ENCODE measurements at regions not wholly inside any gene's neighbourhood (a gene's known extent, or its start where the extent isn't known, plus 50 kb on each side); places are given as distances from the start of the nearest gene placed in this dataset.
"Not testable (repeated sequence)": the region's sequence is repeated elsewhere in the genome, so short reads cannot be mapped to it uniquely, and the experiment has no call there.

DNA sequence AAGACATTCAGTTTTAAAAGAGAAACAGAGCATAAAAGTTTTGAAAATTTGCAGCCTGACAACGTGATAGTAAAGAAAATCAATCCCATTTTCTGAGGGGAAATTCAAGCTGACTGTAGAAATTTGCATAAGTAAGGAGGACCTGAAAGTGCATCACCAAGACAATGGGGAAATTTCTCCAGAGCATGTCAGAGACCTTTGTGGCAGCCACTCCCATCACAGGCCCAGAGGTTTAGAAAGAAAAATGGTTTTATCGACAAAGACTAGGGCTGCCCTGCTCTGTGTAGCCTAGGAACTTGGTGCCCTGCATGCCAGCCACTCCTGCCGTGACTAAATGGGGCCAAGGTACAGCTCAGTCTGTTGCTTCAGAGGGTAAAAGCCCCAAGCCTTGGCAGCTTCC lies 1640.2 kb upstream of the PRMT6 start:
- H3K4me1 ChIP-seq (ENCODE audit: insufficient read depth, low read length), result no peaks in the 10 kb centered on the region
- H3K36me3 ChIP-seq (ENCODE audit: insufficient read depth, low read length), result no peaks in the 10 kb centered on the region
- no peak overlapping the region for H3K4me3 ChIP-seq (ENCODE audit: low read depth in 1 of 2, low read length in 2 of 2)
- no peaks in the 10 kb centered on the region for H3K9me3 ChIP-seq (ENCODE audit: low read length)
- H3K9ac ChIP-seq (ENCODE audit: low read length), result no peak overlapping the region
- no peak overlapping the region for H3K27ac ChIP-seq (ENCODE audit: low read depth, low read length)
- no peaks in the 10 kb centered on the region for H3K27me3 ChIP-seq (ENCODE audit: control insufficient read depth in 1 of 2, insufficient read depth in 2 of 2, low read length in 2 of 2)

DNA sequence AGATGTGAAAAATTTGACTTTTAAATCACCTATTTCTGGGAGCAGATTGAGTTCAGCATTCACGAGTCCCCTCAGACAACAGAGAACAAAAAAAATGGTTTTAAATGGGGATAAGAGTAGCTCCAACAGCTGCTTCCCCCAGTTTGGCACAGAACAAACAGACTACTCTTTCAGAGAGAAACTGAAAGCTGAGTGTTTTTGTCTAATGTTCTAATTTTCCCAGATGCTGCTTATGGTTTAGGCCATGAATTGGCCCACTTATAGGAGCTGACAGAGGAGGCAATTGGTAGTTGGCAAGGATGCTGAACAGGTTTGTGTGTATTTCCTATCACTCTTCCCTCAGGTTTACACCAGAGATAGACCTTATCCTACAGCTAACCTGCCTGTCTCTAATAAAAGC lies 1637.4 kb upstream of the PRMT6 start:
- no peaks in the 10 kb centered on the region for H3K36me3 ChIP-seq (ENCODE audit: insufficient read depth, low read length)
- H3K4me1 ChIP-seq (ENCODE audit: insufficient read depth, low read length), result no peaks in the 10 kb centered on the region
- no peak overlapping the region for H3K4me3 ChIP-seq (ENCODE audit: low read depth in 1 of 2, low read length in 2 of 2)
- no peak overlapping the region for H3K27ac ChIP-seq (ENCODE audit: low read depth, low read length)
- no peaks in the 10 kb centered on the region for H3K27me3 ChIP-seq (ENCODE audit: control insufficient read depth in 1 of 2, insufficient read depth in 2 of 2, low read length in 2 of 2)
- no peaks in the 10 kb centered on the region for H3K9me3 ChIP-seq (ENCODE audit: low read length)
- H3K9ac ChIP-seq (ENCODE audit: low read length), result no peak overlapping the region

DNA sequence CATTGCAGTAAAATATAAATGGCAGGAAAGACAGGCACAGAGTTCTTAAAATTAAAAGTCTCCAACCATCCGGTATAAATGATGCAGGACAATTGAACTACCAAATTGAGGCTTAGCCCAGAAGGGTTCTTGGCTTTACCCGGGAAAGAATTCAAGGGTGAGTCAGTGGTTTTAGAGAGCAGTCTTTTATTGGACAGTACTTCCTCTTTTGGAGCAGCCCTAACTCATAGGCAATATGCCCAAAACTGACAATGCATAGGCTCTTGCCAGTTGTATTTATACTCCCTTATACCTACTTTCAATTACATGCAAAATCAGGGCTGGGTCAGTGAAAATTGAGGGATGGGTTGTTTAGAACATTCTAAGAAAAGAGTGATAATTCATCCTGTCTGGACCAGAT lies 1628.9 kb upstream of the PRMT6 start:
- Histone ChIP-seq H3K27ac (ENCODE audit: low read depth, low read length) (no peak overlapping the region), H3K27me3 (ENCODE audit: control insufficient read depth in 1 of 2, insufficient read depth in 2 of 2, low read length in 2 of 2) (no peaks in the 10 kb centered on the region), H3K4me1 (ENCODE audit: insufficient read depth, low read length) (no peaks in the 10 kb centered on the region), H3K9me3 (ENCODE audit: low read length) (no peaks in the 10 kb centered on the region), H3K9ac (ENCODE audit: low read length) (no peak overlapping the region), H3K36me3 (ENCODE audit: insufficient read depth, low read length) (no peaks in the 10 kb centered on the region), H3K4me3 (ENCODE audit: low read depth in 1 of 2, low read length in 2 of 2) (no peak overlapping the region)

DNA sequence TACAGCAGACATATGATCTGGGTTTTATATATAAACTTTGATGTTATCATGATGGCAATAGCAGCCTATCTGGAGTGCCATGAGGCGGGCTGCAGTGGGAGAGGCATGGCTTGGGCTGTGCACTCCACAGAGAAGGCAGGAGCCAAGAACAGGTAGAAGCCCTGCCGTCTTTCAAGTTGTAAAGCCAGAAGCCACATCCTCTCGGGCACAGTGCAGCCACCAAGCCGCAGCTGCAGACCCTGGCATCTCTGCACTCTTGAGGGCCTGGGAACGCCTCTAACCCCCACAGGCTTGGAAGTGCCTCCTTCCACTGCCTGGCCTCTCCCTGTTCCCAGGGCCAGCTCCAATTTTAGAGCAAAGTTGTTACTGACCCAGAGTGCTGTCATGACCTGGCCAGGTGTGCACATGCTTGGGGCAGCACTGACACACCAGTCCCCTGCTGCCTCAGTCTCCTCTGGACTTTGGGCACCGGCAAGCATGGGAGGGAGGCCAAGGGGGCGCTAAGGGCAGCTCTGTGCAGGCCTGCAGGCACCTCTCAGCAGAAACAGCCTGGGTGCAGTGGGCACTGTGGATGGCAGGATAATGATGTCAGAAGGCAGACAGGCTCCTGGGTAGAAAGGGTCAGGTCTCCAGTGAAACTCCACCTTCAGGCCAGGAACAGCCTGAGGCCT lies 1619.8 kb upstream of the PRMT6 start:
- Histone ChIP-seq H3K27ac (ENCODE audit: low read depth, low read length) (no peak overlapping the region), H3K36me3 (ENCODE audit: insufficient read depth, low read length) (no peaks in the 10 kb centered on the region), H3K4me3 (ENCODE audit: low read depth in 1 of 2, low read length in 2 of 2) (no peak overlapping the region), H3K9me3 (ENCODE audit: low read length) (no peaks in the 10 kb centered on the region), H3K4me1 (ENCODE audit: insufficient read depth, low read length) (no peaks in the 10 kb centered on the region), H3K9ac (ENCODE audit: low read length) (no peak overlapping the region), H3K27me3 (ENCODE audit: control insufficient read depth in 1 of 2, insufficient read depth in 2 of 2, low read length in 2 of 2) (no peaks in the 10 kb centered on the region)

DNA sequence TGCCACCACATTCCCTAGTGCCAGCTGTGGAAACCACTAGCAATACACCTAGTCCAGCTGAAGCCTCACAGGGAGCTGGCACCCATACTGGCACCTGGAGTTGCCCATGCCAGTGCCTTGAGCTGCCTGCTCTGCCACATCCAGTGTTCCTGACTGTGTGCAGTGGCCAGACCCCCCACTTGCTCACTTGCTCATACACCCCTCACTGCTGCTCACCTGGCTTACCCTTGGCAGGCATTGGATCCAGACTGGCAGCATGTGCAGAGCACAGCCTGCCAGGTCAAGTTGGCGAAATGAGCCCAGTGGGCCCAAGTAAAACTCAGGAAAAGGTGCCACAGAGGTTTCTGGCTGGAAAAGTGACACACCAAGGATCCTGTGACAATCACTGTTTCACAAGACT lies 1618.6 kb upstream of the PRMT6 start:
- Histone ChIP-seq H3K36me3 (ENCODE audit: insufficient read depth, low read length) (no peaks in the 10 kb centered on the region), H3K4me3 (ENCODE audit: low read depth in 1 of 2, low read length in 2 of 2) (no peak overlapping the region), H3K9me3 (ENCODE audit: low read length) (no peaks in the 10 kb centered on the region), H3K27me3 (ENCODE audit: control insufficient read depth in 1 of 2, insufficient read depth in 2 of 2, low read length in 2 of 2) (no peaks in the 10 kb centered on the region), H3K4me1 (ENCODE audit: insufficient read depth, low read length) (no peaks in the 10 kb centered on the region), H3K9ac (ENCODE audit: low read length) (no peak overlapping the region), H3K27ac (ENCODE audit: low read depth, low read length) (no peak overlapping the region)

DNA sequence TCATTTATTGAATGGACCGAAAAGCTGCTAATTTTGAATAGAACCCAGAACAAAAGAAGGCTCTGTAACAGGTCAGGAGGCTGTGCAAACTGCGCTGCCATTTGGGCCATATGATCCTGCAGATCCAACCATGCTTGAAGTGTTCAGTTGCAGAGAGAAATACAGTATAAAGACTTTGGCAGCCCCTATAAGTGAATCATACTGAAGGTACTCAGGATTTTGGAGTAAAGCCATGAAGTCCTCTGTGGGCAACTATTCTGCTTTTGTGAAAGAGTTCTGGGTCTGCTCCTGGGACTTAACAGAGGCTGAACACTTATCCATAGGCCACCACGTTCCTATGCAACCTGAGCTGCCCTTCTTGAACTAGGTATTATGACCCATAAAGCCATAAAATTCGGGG lies 1613.6 kb upstream of the PRMT6 start:
- Histone ChIP-seq H3K27me3 (ENCODE audit: control insufficient read depth in 1 of 2, insufficient read depth in 2 of 2, low read length in 2 of 2) (no peaks in the 10 kb centered on the region), H3K27ac (ENCODE audit: low read depth, low read length) (no peak overlapping the region), H3K4me1 (ENCODE audit: insufficient read depth, low read length) (no peaks in the 10 kb centered on the region), H3K4me3 (ENCODE audit: low read depth in 1 of 2, low read length in 2 of 2) (no peak overlapping the region), H3K9ac (ENCODE audit: low read length) (no peak overlapping the region), H3K36me3 (ENCODE audit: insufficient read depth, low read length) (no peaks in the 10 kb centered on the region), H3K9me3 (ENCODE audit: low read length) (no peaks in the 10 kb centered on the region)

DNA sequence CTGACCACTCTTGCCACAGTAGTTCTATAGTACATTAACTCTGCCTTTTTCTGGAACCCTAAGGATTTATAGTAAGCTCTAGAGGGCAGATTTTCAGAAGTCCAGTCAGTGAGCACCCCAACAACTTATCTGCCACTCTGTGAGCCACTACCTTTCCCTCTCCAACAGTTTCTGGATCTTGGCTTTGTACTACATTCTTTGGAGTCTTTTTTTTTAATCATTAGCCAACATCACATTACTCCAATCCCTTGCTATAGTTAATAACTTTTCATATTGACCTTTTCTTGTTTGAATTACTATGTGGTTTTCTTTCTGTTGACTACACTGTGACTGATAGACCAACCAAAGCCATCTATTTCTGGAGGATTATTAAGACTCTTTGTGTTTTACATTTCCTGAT lies 1596.7 kb upstream of the PRMT6 start:
- H3K36me3 ChIP-seq (ENCODE audit: insufficient read depth, low read length), result no peaks in the 10 kb centered on the region
- no peaks in the 10 kb centered on the region for H3K27me3 ChIP-seq (ENCODE audit: control insufficient read depth in 1 of 2, insufficient read depth in 2 of 2, low read length in 2 of 2)
- no peak overlapping the region for H3K9ac ChIP-seq (ENCODE audit: low read length)
- no peaks in the 10 kb centered on the region for H3K4me1 ChIP-seq (ENCODE audit: insufficient read depth, low read length)
- H3K4me3 ChIP-seq (ENCODE audit: low read depth in 1 of 2, low read length in 2 of 2), result no peak overlapping the region
- no peak overlapping the region for H3K27ac ChIP-seq (ENCODE audit: low read depth, low read length)
- H3K9me3 ChIP-seq (ENCODE audit: low read length), result no peaks in the 10 kb centered on the region

DNA sequence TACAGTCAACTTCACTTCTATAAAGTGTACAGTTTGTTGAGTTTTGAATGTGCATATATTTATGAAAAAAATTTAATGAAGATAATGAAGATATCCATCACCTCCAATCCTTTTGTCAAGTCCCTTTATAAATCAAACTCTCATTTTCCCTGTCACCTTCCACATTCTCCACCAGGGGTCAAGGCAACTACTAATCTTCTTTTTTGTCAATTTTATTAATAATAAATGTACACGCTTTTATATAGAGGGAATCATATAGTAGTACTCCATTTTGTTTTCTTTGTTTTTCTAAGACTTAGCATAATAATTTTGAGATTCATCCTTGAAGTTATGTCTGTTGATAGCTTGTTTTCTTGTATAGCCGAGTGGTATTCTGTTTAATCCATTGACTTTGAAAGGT lies 1594.2 kb upstream of the PRMT6 start:
- no peak overlapping the region for H3K27ac ChIP-seq (ENCODE audit: low read depth, low read length)

DNA sequence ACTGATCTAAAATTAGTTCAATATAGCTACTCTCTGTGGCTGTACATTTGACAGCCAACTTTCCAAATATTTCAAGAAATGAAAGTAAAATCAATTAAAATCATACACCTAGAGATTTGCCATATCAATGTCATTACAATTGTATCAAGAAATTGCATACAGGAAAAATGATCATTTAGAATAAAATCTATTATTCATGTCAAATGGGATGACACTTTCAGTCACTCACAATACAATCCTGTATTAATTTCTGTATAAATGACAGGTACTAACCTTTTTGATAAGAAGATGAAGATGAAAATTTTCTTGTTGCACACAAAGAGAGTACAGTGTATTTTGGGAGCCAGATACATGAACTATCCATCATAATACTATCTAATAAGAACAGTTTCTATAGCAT lies 1588.9 kb upstream of the PRMT6 start:
- no peaks in the 10 kb centered on the region for H3K27me3 ChIP-seq (ENCODE audit: control insufficient read depth in 1 of 2, insufficient read depth in 2 of 2, low read length in 2 of 2)
- H3K27ac ChIP-seq (ENCODE audit: low read depth, low read length), result no peak overlapping the region
- no peaks in the 10 kb centered on the region for H3K36me3 ChIP-seq (ENCODE audit: insufficient read depth, low read length)
- no peaks in the 10 kb centered on the region for H3K4me1 ChIP-seq (ENCODE audit: insufficient read depth, low read length)
- no peak overlapping the region for H3K9ac ChIP-seq (ENCODE audit: low read length)
- no peak overlapping the region for H3K4me3 ChIP-seq (ENCODE audit: low read depth in 1 of 2, low read length in 2 of 2)
- H3K9me3 ChIP-seq (ENCODE audit: low read length), result no peaks in the 10 kb centered on the region

More for the DNA sequence above, 1594.2 kb upstream of the PRMT6 start:
- H3K4me1 ChIP-seq (ENCODE audit: insufficient read depth, low read length), result no peaks in the 10 kb centered on the region
- no peaks in the 10 kb centered on the region for H3K9me3 ChIP-seq (ENCODE audit: low read length)
- no peaks in the 10 kb centered on the region for H3K36me3 ChIP-seq (ENCODE audit: insufficient read depth, low read length)
- no peak overlapping the region for H3K9ac ChIP-seq (ENCODE audit: low read length)
- H3K4me3 ChIP-seq (ENCODE audit: low read depth in 1 of 2, low read length in 2 of 2), result no peak overlapping the region
- H3K27me3 ChIP-seq (ENCODE audit: control insufficient read depth in 1 of 2, insufficient read depth in 2 of 2, low read length in 2 of 2), result no peaks in the 10 kb centered on the region

DNA sequence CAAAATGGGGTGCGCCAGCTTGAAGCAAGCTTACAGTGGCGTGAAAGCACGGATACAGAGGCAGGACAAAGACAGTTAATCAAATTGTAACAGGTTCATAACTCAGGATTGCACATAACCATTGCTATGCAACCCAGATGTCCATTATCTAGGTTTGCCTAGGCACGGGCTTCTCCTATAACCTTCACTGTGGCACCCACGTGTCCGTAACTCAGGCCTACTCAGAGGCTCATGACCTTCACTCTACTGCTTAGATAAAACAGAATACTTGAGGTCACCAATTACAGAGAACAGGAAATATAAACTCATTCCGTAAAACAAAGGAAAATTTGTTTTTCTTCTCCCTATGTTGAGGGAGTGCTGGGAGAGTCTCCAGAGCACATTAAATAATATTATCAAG lies 1585.9 kb upstream of the PRMT6 start:
- not testable (repeated sequence) for H3K4me3 ChIP-seq (ENCODE audit: low read depth in 1 of 2, low read length in 2 of 2); H3K27ac ChIP-seq (ENCODE audit: low read depth, low read length); H3K9ac ChIP-seq (ENCODE audit: low read length); H3K36me3 ChIP-seq (ENCODE audit: insufficient read depth, low read length); H3K27me3 ChIP-seq (ENCODE audit: control insufficient read depth in 1 of 2, insufficient read depth in 2 of 2, low read length in 2 of 2); H3K4me1 ChIP-seq (ENCODE audit: insufficient read depth, low read length); H3K9me3 ChIP-seq (ENCODE audit: low read length)

DNA sequence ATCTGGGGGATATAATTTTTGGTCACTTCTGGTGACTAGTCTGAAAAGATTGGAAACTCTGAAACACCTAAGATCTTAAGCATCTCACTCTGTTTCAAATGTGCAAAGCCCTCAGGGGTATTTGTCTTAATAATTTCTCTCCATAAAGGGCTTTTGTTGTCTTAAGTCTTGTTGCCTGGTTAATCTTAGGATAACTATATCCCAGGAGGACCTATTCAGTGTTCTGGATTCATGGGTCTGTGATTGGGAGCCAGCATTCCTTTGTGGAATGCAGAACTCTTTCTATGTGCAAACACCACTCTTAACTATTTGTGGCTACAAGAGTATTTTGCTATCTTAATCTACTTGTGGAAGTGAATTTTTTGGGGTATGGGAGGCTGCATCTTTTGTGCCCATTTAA lies 1573.0 kb upstream of the PRMT6 start:
- Histone ChIP-seq H3K27me3 (ENCODE audit: control insufficient read depth in 1 of 2, insufficient read depth in 2 of 2, low read length in 2 of 2) (no peaks in the 10 kb centered on the region), H3K4me1 (ENCODE audit: insufficient read depth, low read length) (no peaks in the 10 kb centered on the region), H3K36me3 (ENCODE audit: insufficient read depth, low read length) (no peaks in the 10 kb centered on the region), H3K4me3 (ENCODE audit: low read depth in 1 of 2, low read length in 2 of 2) (no peak overlapping the region), H3K27ac (ENCODE audit: low read depth, low read length) (no peak overlapping the region), H3K9me3 (ENCODE audit: low read length) (no peaks in the 10 kb centered on the region), H3K9ac (ENCODE audit: low read length) (no peak overlapping the region)

DNA sequence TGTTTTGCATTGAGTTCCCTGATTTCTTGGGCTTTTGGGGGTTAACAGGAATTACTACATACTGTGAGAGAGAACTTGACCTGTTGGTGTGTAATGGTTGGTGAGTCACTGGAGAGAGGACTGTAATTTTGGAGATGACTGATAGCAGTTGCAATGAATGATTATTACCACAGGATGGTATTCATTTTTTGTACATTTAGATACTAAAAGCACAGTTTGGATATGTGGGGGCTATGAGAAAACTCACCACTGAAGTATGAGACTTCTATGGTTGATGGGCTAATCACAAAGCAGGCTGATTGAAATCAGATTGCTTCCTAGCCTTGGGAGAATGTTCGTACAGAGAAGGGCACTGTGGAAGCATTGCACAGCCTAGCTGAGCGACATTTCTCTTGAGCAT lies 1571.3 kb upstream of the PRMT6 start:
- no peaks in the 10 kb centered on the region for H3K27me3 ChIP-seq (ENCODE audit: control insufficient read depth in 1 of 2, insufficient read depth in 2 of 2, low read length in 2 of 2)
- no peak overlapping the region for H3K4me3 ChIP-seq (ENCODE audit: low read depth in 1 of 2, low read length in 2 of 2)
- H3K4me1 ChIP-seq (ENCODE audit: insufficient read depth, low read length), result no peaks in the 10 kb centered on the region
- no peaks in the 10 kb centered on the region for H3K36me3 ChIP-seq (ENCODE audit: insufficient read depth, low read length)
- H3K9ac ChIP-seq (ENCODE audit: low read length), result no peak overlapping the region
- no peaks in the 10 kb centered on the region for H3K9me3 ChIP-seq (ENCODE audit: low read length)
- no peak overlapping the region for H3K27ac ChIP-seq (ENCODE audit: low read depth, low read length)

All from muscle layer of colon (tissue), 2 donors.